ENCODE measurements at regions not wholly inside any gene's neighbourhood (a gene's known extent, or its start where the extent isn't known, plus 50 kb on each side); places are given as distances from the start of the nearest gene placed in this dataset.

GRCh38 chr5:163789870-163790269 is 284.5 kb downstream of the MAT2B start:
- ATAC-seq: no peak

More at GRCh38 chr5:163789870-163790269, 284.5 kb downstream of the MAT2B start:
- H3K4me1 Mint-ChIP-seq: no peaks in the 10 kb centered on the region
- ChIA-PET CTCF (no interaction called here), POLR2A (no interaction called here)
- no peaks in the 10 kb centered on the region; the same call in 1 of the 2 replicates for H3K27me3 Mint-ChIP-seq (ENCODE audit: low read depth)
- no peaks in the 10 kb centered on the region for H3K36me3 Mint-ChIP-seq
- no peak overlapping the region for H3K27ac Mint-ChIP-seq
- DNase-seq (ENCODE audit: low spot score): no peak
- TF ChIP-seq ZNF512 (CRISPR knock-in tag; IDR thresholded peaks at IDR 0.05; ENCODE audit: borderline replicate concordance) (no peak), MLX (CRISPR knock-in tag; IDR thresholded peaks at IDR 0.05) (no peak), PRDM15 (CRISPR knock-in tag; IDR thresholded peaks at IDR 0.05) (no peak), NR2C2 (CRISPR knock-in tag; IDR thresholded peaks at IDR 0.05) (no peak), ZNF263 (CRISPR knock-in tag; IDR thresholded peaks at IDR 0.05; ENCODE audit: low read depth) (no peak), ATF6 (CRISPR knock-in tag; IDR thresholded peaks at IDR 0.05) (no peak), ARID4B (CRISPR knock-in tag; IDR thresholded peaks at IDR 0.05; ENCODE audit: borderline replicate concordance) (no peak), NR1H2 (CRISPR knock-in tag; IDR thresholded peaks at IDR 0.05) (no peak), ZBTB21 (CRISPR knock-in tag; IDR thresholded peaks at IDR 0.05; ENCODE audit: borderline replicate concordance) (no peak)
- H3K4me3 Mint-ChIP-seq: no peak overlapping the region
- peaks cover 21% of the 10 kb centered on the region for H3K9me3 Mint-ChIP-seq
